Pancreas (tissue), 10 donors: ENCODE measurements at regions not wholly inside any gene's neighbourhood (a gene's known extent, or its start where the extent isn't known, plus 50 kb on each side); places are given as distances from the start of the nearest gene placed in this dataset.
"Not testable (repeated sequence)": the region's sequence is repeated elsewhere in the genome, so short reads cannot be mapped to it uniquely, and the experiment has no call there.

Experiments used
- ATAC-seq, 4 donors: fragments of 200-7000 bp; cut with Tn5 transposase; one replicate each; pipeline versions ENCODE4 v1.8.0 to v1.9.1; 2020; ENCODE audit warnings: mild to moderate bottlenecking in 4 of 4, moderate library complexity in 4 of 4
- DNase-seq, 6 donors: peaks; one replicate each; pipeline ENCODE4 v3.0.0-alpha.2; 2020
- FAIRE-seq: peaks from 2 replicates; lab custom pipeline; 2012; peaks lifted over from hg19 to GRCh38; lab: Jason Lieb, UNC
- H3K27ac ChIP-seq, 4 donors: fragments of 200-600 bp; sonication (generic); 1 replicate in 3 of 4; 2 replicates in 1 of 4; pipeline versions ENCODE4 v1.5.0 to v1.8.0; 2020
- H3K27me3 ChIP-seq, 4 donors: fragments of 200-600 bp; one replicate each; pipeline ENCODE4 v1.8.0; 2021
- H3K36me3 ChIP-seq, 3 donors: fragments of 200-600 bp; sonication (generic) in 1 of 3; one replicate each; pipeline versions ENCODE4 v1.5.0 to v1.8.0; 2020 to 2021
- H3K4me1 ChIP-seq, 3 donors: fragments of 200-600 bp; one replicate each; pipeline ENCODE4 v1.8.0; 2021
- H3K4me3 ChIP-seq, 4 donors: fragments of 200-600 bp; sonication (generic) in 2 of 4; one replicate each; pipeline versions ENCODE4 v1.5.0 to v1.8.0; 2020 to 2021
- H3K9me3 ChIP-seq, 4 donors: fragments of 200-600 bp; one replicate each; pipeline ENCODE4 v1.8.0; 2021
- CTCF ChIP-seq, 4 donors: fragments of 200-600 bp; sonication (generic) in 3 of 4; IDR thresholded peaks; one replicate each; pipeline versions ENCODE4 v1.5.0 to v1.8.0; 2021; ENCODE audit warnings: antibody characterized with exemption in 4 of 4
- WGBS, 2 donors: extraction: QIAGEN DNeasy Blood & Tissue Kit; methylation state at CpG; one replicate each; pipeline ENCODE4 v1.1.7; 2013; 5-methylcytosine and 5-hydroxymethylcytosine counted together
- intact Hi-C, 3 donors: fragments of 100-400 bp; cut with DNase I; formaldehyde crosslinking; loops; one replicate each; pipeline versions ENCODE4 v1.11.1 to v1.14.2; 2022
- donor health status: healthy with polysubstance abuse.
- donor health status: DM: no; HTN: no; CAD: no; lungs with moderate emphysema.
- donor health status: DM: no; HTN: no; CAD: no.
- donor health status: control.
- donor health status: control.
- donor health status: Bipolar disorder and iron deficiency.
- donor health status: DM: yes; HTN: yes; CAD: no.
- donor health status: DM: no; HTN: no; CAD: no.
- donor health status: DM: no; HTN: no; CAD: no.
- donor health status: DM: yes; HTN: yes; CAD: no.

DNA sequence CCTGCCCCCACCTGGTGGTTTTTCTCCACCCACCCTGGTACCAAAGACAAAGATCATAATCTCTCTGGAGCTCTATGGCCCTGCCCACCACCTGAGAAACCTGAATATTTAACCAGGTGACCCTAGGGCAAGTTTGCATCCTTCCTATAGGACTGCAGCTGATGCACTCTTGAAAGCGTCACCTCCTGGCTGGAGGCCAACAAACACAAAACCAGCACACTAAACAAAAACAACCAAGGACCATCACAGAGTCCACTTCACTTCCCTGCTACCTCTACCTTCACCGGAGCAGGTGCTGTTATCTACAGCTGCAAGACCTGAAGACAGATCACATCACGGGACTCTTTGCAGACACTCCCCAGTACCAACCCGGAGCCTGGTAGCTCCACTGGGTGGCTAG, 296.7 kb upstream of the FGF13 start:
- Histone ChIP-seq H3K9me3 (no peaks in the 10 kb centered on the region), H3K4me3 (no peak overlapping the region), H3K4me1 (no peaks in the 10 kb centered on the region), H3K36me3 (no peaks in the 10 kb centered on the region), H3K27me3 (no peaks in the 10 kb centered on the region), H3K27ac (no peak overlapping the region)
- DNase-seq, result no peak
- intact Hi-C loops, result no loop called here
- ATAC-seq, result no peak
- no peak for TF ChIP-seq CTCF (IDR thresholded peaks at IDR 0.05)
- 35 to 55% methylated on average over 4 of the region's 4 CpGs for WGBS, 2 donors
- FAIRE-seq, result no peak

DNA sequence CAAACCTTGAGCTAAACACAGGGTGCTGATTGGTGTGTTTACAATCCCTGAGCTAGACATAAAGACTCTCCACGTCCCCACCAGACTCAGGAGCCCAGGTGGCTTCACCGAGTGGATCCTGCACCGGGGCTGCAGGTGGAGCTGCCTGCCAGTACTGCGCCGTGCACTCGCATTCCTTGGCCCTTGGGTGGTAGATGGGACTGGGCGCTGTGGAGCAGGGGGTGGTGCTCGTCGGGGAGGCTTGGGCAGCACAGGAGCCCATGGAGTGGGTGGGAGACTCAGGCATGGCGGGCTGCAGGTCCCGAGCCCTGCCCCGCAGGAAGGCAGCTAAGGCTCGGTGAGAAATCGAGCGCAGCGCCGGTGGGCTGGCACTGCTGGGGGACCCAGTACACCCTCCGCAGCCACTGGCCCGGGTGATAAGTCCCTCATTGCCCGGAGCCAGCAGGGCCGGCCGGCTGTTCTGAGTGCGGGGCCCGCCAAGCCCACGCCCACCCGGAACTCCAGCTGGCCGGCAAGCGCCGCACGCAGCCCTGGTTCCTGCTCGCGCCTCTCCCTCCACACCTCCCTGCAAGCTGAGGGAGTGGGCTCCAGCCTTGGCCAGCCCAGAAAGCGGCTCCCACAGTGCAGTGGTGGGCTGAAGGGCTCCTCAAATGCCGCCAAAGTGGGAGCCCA, 292.5 kb upstream of the FGF13 start:
- intact Hi-C loops, H3K36me3 ChIP-seq, FAIRE-seq, H3K4me3 ChIP-seq, H3K9me3 ChIP-seq, H3K27me3 ChIP-seq, H3K27ac ChIP-seq, ATAC-seq, H3K4me1 ChIP-seq: not testable (repeated sequence)
- 81 to 82% methylated on average over 21 to 26 of the region's 34 CpGs for WGBS, 2 donors
- DNase-seq, result peak in 1 of 6 donors; percentile 45

DNA sequence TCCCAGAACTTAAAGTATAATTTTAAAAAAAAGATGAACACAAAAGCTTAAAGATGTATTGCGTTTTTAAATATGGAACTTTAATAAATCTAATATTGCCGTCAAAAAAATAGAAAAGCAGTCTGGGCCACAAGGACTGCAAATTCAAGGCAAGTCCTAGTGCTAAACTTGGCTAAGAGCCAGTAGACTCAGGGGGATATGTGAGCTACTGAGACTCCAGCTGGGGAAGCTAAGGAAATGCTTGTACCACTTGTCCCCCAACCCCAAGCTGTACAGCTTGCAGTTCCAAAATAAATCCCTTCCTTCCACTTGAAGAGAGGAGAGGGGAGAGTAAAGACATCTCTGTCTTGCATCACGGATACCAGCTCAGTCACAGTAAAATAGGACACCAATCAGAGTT, 290.8 kb upstream of the FGF13 start:
- intact Hi-C loops, result no loop called here
- 73 to 74% methylated on average over 3 of the region's 3 CpGs for WGBS, 2 donors
- Histone ChIP-seq H3K36me3 (no peaks in the 10 kb centered on the region), H3K9me3 (no peaks in the 10 kb centered on the region), H3K4me3 (no peak overlapping the region), H3K27ac (no peak overlapping the region), H3K27me3 (no peaks in the 10 kb centered on the region), H3K4me1 (no peaks in the 10 kb centered on the region)
- DNase-seq (no peak), FAIRE-seq (no peak), ATAC-seq (no peak)
- TF ChIP-seq CTCF (IDR thresholded peaks at IDR 0.05), result no peak

DNA sequence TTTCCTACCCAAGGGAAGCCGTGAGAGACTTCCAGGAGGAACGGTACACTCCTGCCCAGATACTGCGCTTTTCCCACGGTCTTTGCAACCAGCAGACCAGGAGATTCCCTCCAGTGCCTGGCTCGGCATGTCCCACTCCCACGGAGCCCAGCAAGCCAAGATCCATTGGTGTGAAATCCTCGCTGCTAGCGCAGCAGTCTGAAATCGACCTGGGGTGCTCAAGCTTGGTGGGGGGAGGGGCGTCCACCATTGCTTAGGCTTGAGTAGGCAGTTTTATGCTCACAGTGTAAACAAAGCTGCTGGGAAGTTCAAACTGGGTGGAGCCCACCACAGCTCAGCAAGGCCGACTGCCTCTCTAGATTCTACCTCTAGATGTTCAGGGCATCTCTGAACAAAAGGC, 284.8 kb upstream of the FGF13 start:
- ATAC-seq (no peak), FAIRE-seq (no peak), DNase-seq (no peak)
- no peak for TF ChIP-seq CTCF (IDR thresholded peaks at IDR 0.05)
- WGBS, 2 donors, result 70 to 72% methylated on average over 11 of the region's 11 CpGs
- H3K9me3 ChIP-seq, result no peaks in the 10 kb centered on the region
- H3K4me3 ChIP-seq, result no peak overlapping the region
- no peaks in the 10 kb centered on the region for H3K36me3 ChIP-seq
- intact Hi-C loops, result no loop called here
- no peaks in the 10 kb centered on the region for H3K27me3 ChIP-seq
- no peak overlapping the region for H3K27ac ChIP-seq
- H3K4me1 ChIP-seq, result no peaks in the 10 kb centered on the region

DNA sequence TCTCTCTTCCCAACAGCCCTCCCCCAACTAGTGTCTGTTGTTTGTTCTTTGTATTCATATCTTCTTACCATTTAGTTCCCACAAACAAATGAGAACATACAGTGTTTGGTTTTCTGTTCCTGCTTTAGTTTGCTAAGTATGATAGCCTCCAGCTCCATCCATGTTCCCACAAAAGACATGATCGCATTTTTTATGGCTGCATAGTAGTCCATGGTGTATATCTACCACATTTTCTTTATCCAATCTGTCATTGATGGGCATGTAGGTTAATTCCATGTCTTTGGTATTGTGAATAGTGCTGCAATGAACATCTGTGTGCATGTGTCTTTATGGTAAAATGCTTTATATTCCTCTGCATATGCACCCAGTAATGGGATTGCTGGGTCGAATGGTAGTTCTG, 283.9 kb upstream of the FGF13 start:
- FAIRE-seq (no peak), ATAC-seq (no peak), DNase-seq (no peak)
- H3K4me3 ChIP-seq, result no peak overlapping the region
- no peaks in the 10 kb centered on the region for H3K4me1 ChIP-seq
- H3K36me3 ChIP-seq, result no peaks in the 10 kb centered on the region
- H3K27ac ChIP-seq, result no peak overlapping the region
- intact Hi-C loops, result no loop called here
- TF ChIP-seq CTCF (IDR thresholded peaks at IDR 0.05), result no peak
- 58 to 59% methylated on average over 2 of the region's 2 CpGs for WGBS, 2 donors
- no peaks in the 10 kb centered on the region for H3K9me3 ChIP-seq
- no peaks in the 10 kb centered on the region for H3K27me3 ChIP-seq

DNA sequence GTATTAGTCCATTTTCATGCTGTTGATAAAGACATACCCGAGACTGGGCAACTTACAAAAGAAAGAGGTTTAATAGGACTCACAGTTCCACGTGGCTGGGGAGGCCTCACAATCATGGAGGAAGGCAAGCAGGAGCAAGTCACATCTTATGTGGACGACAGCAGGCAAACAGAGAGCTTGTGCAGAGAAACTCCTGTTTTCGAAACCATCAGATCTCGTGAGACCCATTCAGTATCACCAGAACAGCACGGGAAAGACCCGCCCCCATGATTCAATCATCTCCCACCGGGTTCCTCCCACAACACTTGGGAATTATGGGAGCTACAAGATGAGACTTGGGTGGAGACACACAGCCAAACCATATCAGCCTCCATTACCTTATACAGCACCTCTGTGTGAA, 278.9 kb upstream of the FGF13 start:
- DNase-seq, ATAC-seq, intact Hi-C loops, H3K9me3 ChIP-seq, H3K4me3 ChIP-seq, FAIRE-seq, H3K27me3 ChIP-seq, H3K4me1 ChIP-seq, H3K36me3 ChIP-seq, H3K27ac ChIP-seq: not testable (repeated sequence)
- 57 to 60% methylated on average over 8 of the region's 8 CpGs for WGBS, 2 donors
